Epithelial cell of esophagus (primary cell): ENCODE measurements at regions not wholly inside any gene's neighbourhood (a gene's known extent, or its start where the extent isn't known, plus 50 kb on each side); places are given as distances from the start of the nearest gene placed in this dataset.
"Not testable (repeated sequence)": the region's sequence is repeated elsewhere in the genome, so short reads cannot be mapped to it uniquely, and the experiment has no call there.

Experiments
- DNase-seq: peaks from one replicate; pipeline ENCODE4 v3.0.0; 2010; ENCODE audit warnings: low read depth
- H3K4me3 ChIP-seq: 2 replicates; pipeline ENCODE4 v1.5.1; 2011; ENCODE audit warnings: mild to moderate bottlenecking, low read length, control low read depth
- CTCF ChIP-seq: IDR thresholded peaks from 2 replicates; pipeline ENCODE4 v1.5.1; 2011; ENCODE audit warnings: low read depth, mild to moderate bottlenecking, low read length, control low read depth, inconsistent platforms; ENCODE audit not compliant: insufficient read depth; ENCODE audit errors: missing control alignments

- TF ChIP-seq CTCF: no peak
- H3K4me3 ChIP-seq: no peak overlapping the region
- no peak for DNase-seq
Observed at GRCh38 chr7:115178835-115179234, 256.9 kb downstream of the MDFIC start.

DNA sequence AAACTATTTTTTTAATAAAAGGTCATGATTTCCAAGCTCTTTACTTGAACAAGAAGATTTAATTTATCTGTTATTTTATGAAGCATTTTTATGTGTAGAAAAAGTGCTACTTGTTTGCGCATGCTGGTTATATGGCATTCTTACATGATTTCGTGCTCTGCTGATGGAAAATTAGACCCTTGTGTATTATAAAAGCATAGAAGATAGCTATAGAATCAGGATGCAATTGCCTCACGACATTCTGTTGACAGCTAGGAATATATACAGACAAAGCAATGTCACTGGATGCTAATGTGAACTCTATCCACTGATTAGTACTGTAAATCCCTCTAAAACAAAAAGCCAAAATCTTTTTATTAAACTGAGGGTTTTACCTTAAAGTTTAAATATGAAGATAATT, 255.9 kb downstream of the MDFIC start:
- no peak for DNase-seq
- no peak overlapping the region for H3K4me3 ChIP-seq
- no peak for TF ChIP-seq CTCF

GRCh38 chr7:115177103-115177502, 255.2 kb downstream of the MDFIC start:
- H3K4me3 ChIP-seq: no peak overlapping the region
- no peak for DNase-seq
- no peak for TF ChIP-seq CTCF

DNA sequence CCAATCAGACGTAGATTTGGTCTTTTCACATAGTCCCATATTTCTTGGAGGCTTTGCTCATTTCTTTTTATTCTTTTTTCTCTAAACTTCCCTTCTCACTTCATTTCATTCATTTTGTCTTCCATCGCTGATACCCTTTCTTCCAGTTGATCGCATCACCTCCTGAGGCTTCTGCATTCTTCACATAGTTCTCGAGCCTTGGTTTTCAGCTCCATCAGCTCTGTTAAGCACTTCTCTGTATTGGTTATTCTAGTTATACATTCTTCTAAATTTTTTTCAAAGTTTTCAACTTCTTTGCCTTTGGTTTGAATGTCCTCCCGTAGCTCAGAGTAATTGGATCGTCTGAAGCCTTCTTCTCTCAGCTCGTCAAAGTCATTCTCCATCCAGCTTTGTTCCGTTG, 250.5 kb downstream of the MDFIC start:
- DNase-seq, H3K4me3 ChIP-seq: not testable (repeated sequence)

- no peak overlapping the region for H3K4me3 ChIP-seq
- DNase-seq: no peak
- no peak for TF ChIP-seq CTCF
Observed at GRCh38 chr7:115153769-115154477, 232.0 kb downstream of the MDFIC start.

DNA sequence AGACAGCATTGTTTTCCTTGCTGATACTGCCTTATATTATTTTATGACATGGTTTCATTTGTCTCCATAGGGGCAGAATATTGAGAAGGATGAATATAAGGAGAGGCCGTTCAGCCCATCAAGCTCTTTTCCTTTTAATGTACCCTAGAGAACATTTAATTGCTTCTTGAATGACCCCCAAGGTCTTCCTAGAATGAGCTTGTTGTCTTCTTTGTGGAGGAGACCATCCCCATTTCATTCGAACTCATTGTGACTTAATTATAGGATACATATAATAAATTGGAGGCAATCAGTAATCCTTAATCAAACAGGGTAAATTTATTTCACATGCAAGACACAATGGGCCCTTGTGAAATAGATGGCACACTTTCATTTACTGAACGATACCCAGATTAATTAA, 231.3 kb downstream of the MDFIC start:
- no peak for TF ChIP-seq CTCF
- H3K4me3 ChIP-seq: no peak overlapping the region
- no peak for DNase-seq

DNA sequence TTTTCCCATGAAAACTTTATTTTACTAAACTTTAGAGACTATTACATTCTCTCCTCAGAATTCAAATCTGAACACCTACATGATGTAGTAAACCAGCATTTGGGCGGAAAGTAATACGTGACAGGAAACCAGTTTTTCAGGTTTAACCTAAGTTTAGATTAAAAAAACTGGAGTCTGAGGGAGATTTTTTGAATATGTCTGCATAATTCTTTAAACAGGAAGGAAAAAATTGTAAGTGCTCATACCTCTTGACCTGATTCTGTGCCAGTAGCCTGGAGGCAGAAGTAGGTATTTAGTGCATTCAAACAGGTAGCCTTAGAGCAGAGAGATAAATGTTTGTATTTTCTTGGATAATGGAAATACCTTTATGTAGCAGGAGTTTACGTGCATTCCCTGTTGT, 224.3 kb downstream of the MDFIC start:
- TF ChIP-seq CTCF: no peak
- H3K4me3 ChIP-seq: no peak overlapping the region
- DNase-seq: peak; percentile 85
